ENCODE measurements at regions not wholly inside any gene's neighbourhood (a gene's known extent, or its start where the extent isn't known, plus 50 kb on each side); places are given as distances from the start of the nearest gene placed in this dataset.

DNA sequence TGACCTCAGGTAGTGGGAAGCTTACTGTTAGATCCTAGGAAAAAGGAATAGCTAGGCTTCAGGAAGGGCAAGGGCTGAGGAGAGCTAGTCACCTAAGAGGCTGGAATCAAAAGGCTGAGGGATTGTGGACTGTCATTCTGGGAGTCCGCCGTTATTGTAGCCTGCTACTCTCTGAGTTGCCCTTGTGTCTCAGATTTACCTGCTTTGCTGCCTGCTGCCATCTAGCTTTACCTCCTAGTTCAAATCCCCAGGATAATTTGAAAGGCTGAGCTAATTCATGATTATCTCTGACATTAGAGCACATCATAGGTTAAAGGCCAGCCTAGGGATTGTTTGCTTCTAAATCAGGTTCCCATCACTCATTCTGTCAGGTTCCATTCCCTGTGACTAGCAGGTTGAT, 120.2 kb downstream of the FHIP1A start:
- TF ChIP-seq, protein P1, sequence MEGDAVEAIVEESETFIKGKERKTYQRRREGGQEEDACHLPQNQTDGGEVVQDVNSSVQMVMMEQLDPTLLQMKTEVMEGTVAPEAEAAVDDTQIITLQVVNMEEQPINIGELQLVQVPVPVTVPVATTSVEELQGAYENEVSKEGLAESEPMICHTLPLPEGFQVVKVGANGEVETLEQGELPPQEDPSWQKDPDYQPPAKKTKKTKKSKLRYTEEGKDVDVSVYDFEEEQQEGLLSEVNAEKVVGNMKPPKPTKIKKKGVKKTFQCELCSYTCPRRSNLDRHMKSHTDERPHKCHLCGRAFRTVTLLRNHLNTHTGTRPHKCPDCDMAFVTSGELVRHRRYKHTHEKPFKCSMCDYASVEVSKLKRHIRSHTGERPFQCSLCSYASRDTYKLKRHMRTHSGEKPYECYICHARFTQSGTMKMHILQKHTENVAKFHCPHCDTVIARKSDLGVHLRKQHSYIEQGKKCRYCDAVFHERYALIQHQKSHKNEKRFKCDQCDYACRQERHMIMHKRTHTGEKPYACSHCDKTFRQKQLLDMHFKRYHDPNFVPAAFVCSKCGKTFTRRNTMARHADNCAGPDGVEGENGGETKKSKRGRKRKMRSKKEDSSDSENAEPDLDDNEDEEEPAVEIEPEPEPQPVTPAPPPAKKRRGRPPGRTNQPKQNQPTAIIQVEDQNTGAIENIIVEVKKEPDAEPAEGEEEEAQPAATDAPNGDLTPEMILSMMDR (conservative IDR thresholded peaks at IDR 0.05 in 1 of 2, IDR thresholded peaks at IDR 0.05 in 1 of 2; ENCODE audit: low read depth in 1 of 2, low read length in 2 of 2): no peak
- TF ChIP-seq EZH2 (IDR thresholded peaks at IDR 0.05; ENCODE audit: low read length, missing control alignments): no peak

Data from fibroblast of lung (primary cell).